Choroid plexus epithelial cell (primary cell): ENCODE measurements at regions not wholly inside any gene's neighbourhood (a gene's known extent, or its start where the extent isn't known, plus 50 kb on each side); places are given as distances from the start of the nearest gene placed in this dataset.
"Not testable (repeated sequence)": the region's sequence is repeated elsewhere in the genome, so short reads cannot be mapped to it uniquely, and the experiment has no call there.

ENCODE experiments used
- DNase-seq: peaks from one replicate; pipeline ENCODE4 v3.0.0-alpha.2; 2010; ENCODE audit warnings: low read depth
- H3K4me3 ChIP-seq: 2 replicates; pipeline ENCODE4 v1.5.1; 2011; ENCODE audit warnings: low read depth, mild to moderate bottlenecking, control low read depth, low read length, moderate library complexity
- TF ChIP-seq, protein P1 (sequence below): conservative IDR thresholded peaks from 2 replicates; pipeline ENCODE4 v1.5.1; 2011; ENCODE audit warnings: low read depth, mild to moderate bottlenecking, control low read depth, inconsistent platforms, low read length, moderate library complexity

DNA sequence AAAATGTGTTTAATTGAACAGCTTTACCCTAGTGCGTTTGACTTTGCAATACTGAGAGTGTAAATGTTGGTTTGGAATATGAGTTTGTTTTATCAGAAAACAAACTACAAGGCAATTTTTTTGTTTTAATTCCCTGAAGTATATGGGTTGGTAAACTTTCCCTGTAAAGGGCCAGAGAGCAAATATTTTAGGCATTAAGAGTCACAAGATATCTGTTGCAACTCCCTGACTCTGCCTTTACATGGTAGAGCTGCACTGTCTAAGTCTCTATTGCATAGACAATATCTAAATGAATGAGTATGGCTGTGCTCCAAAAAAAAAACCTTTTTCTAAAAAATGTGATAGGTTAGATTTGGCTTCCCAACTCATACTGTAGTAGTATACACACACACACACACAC, 115.1 kb upstream of the PBX1 start:
- no peak overlapping the region for H3K4me3 ChIP-seq
- TF ChIP-seq, protein P1, sequence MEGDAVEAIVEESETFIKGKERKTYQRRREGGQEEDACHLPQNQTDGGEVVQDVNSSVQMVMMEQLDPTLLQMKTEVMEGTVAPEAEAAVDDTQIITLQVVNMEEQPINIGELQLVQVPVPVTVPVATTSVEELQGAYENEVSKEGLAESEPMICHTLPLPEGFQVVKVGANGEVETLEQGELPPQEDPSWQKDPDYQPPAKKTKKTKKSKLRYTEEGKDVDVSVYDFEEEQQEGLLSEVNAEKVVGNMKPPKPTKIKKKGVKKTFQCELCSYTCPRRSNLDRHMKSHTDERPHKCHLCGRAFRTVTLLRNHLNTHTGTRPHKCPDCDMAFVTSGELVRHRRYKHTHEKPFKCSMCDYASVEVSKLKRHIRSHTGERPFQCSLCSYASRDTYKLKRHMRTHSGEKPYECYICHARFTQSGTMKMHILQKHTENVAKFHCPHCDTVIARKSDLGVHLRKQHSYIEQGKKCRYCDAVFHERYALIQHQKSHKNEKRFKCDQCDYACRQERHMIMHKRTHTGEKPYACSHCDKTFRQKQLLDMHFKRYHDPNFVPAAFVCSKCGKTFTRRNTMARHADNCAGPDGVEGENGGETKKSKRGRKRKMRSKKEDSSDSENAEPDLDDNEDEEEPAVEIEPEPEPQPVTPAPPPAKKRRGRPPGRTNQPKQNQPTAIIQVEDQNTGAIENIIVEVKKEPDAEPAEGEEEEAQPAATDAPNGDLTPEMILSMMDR = no peak
- peak; percentile 45 for DNase-seq

DNA sequence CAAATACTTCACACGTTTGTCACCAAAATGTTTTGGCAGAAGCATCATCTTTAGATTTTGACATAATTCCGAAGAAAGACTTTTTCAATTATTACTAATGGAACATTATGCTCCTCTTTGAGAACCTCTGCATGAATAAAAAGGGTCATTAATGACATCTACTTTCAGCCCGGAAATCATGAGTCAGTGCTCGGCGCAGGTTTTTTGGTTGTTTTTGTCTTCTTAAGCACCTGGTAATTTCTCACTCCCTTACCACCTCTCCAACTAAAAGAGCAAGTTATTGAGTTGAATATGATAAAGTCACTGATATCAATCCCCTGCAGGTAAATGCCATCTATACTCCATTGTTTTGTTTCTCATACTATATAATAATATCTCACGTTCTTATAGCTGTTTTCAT, 113.0 kb upstream of the PBX1 start:
- no peak for DNase-seq
- H3K4me3 ChIP-seq = no peak overlapping the region
- TF ChIP-seq, protein P1 = no peak

DNA sequence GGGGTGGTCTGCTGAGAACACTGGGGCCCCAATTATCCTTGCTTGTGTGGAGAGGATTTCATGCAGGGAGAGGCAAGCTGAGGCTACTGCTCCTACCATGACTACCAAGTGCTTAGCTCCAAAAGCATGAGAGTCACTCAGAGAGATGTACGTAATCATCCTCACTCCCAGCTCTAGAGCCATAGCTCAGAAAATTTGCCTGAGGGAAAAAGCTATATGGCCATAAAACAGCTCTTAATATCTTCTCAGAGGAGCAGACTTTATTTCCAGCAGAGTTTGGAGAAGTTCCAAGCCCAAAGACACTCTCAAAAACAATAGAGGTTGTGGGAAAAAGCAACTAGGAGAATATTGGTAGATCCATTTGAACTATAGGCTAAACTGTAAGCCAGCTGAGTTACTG, 106.4 kb upstream of the PBX1 start:
- H3K4me3 ChIP-seq = no peak overlapping the region
- DNase-seq = peak; percentile 8
- TF ChIP-seq, protein P1 = no peak

DNA sequence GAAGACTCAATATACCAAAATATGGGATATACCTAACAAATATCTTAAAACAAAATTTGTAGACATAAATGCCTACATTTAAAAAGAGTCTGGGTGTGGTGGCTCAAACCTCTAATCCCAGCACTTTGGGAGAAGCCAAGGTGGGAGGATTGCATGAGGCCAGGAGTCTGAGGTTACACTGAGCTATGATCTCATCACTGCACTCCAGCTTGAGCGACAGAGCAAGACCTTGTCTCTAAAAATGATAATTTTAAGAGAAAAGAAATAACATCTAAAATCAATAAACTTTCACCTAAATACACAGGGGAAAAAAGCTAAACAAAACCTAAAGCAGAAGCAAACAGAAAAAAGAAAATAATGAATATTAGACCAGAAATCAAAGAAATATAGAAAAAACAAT, 102.7 kb upstream of the PBX1 start:
- H3K4me3 ChIP-seq = no peak overlapping the region
- DNase-seq = no peak
- TF ChIP-seq, protein P1 = no peak

DNA sequence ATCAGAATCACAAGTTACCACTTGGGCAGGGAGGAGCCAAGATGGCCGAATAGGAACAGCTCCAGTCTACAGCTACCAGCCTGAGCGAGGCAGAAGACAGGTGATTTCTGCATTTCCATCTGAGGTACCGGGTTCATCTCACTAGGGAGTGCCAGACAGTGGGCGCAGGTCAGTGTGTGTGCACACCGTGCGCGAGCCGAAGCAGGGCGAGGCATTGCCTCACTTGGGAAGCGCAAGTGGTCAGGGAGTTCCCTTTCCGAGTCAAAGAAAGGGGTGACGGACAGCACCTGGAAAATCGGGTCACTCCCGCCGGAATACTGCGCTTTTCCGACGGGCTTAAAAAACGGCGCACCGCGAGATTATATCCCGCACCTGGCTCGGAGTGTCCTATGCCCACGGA, 99.8 kb upstream of the PBX1 start:
- not testable (repeated sequence) for DNase-seq, H3K4me3 ChIP-seq

DNA sequence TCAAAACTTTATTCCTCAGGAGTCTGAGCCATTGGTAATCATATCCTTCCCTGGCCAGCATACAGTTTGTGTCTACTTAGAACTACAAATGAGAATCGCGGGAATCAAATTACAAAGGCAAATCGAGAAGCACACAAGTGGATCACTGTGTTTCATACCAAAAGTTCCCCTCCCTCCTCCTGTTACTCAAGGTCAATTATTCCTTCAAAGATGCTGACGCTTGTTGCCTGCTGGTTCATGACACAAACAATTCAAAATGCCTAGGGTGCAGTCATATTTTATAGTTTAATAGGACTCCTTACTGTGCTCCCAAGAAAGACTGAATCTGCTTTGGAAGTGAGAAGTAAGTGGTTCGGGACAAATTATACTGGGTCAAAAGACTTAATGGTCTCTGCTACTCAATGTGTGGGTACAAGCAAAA, 93.0 kb upstream of the PBX1 start:
- no peak for DNase-seq
- H3K4me3 ChIP-seq = no peak overlapping the region
- TF ChIP-seq, protein P1 = no peak

DNA sequence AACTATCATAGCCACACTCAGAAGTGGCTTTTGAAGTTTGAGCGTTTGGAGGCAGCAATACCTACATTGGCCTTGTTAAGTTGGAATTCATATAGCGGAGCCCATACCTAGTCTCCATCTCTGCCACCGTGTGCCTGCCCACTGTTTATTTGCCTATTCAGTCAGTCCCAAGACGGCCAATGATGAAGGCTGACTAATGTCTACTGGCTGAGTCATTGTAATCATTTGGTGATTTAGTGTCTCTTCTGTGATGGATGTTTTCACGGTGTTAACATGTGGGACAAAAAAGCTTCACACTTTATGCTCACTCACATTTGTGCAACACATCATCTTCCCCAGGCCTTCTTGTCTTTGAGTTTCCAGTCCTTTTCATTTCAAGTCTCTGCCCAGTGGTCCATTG, 92.6 kb upstream of the PBX1 start:
- TF ChIP-seq, protein P1 = no peak
- DNase-seq = no peak
- H3K4me3 ChIP-seq = no peak overlapping the region

DNA sequence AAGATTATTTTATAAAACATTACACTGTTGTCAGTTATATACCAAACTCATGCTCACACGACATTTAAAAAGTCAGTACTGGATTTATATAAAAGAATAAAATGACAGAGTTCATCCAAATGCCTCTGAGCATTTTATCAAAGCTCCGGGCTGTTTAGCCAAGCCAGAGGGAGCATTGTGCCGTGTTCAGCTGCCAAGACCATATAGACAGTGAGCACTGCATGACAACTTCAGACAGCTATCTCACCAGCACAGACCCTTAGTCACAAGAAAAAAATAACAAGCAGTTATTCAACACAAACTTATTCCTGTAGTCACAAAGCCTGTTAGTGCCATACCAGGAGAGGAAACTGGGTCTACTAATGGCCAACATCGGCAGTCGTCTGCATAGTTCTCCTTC, 88.0 kb upstream of the PBX1 start:
- DNase-seq = no peak
- TF ChIP-seq, protein P1 = no peak
- H3K4me3 ChIP-seq = no peak overlapping the region
